ENCODE measurements at regions not wholly inside any gene's neighbourhood (a gene's known extent, or its start where the extent isn't known, plus 50 kb on each side); places are given as distances from the start of the nearest gene placed in this dataset.

DNA sequence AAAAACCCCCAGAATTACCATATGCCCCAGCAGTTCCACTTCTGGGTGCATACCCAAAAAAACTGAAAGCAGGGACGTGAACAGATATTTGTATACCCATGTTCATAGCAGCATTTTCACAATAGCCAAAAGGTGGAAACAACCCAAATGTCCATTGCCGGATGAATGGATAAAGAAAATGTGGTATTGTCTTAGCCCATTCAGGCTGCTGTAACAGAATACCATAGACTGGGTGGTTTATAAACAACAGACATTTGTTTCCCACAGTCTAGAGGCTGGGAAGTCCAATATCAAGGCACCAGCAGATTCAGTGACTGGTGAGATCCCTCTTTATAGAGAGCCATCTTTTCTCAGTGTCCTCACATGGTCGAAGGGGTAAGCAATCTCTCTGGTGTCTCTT is 182.1 kb upstream of the ANKRD28 start:
- FAIRE-seq (no peak), DNase-seq (ENCODE audit: low read depth, low spot score) (no peak), ATAC-seq (no peak)
- ChIA-PET POLR2A (no interaction called here), SMC1A (ENCODE audit: uncharacterized antibody, unreplicated experiment) (no interaction called here), CTCF (interaction anchor here (1.7 kb wide), 1 partner anchor 10 kb away, joined by 3 read pairs; no protein-coding TSS in a partner anchor), RAD21 (ENCODE audit: unreplicated experiment) (no interaction called here)
- no peaks in the 10 kb centered on the region for H3K4me1 ChIP-seq (ENCODE audit: control insufficient read depth, insufficient read depth, low read length)
- no peak overlapping the region for H3K4me3 ChIP-seq
- intact Hi-C loops (cut with micrococcal nuclease; ENCODE audit: unreplicated experiment) (no loop called here), in situ Hi-C loops (cut with MboI) (no loop called here)
- TF ChIP-seq ESRRA (IDR thresholded peaks at IDR 0.05; ENCODE audit: low read length) (no peak), EZH2 (IDR thresholded peaks at IDR 0.05; ENCODE audit: borderline replicate concordance, control insufficient read depth, low read depth, low read length) (no peak), YBX1 (IDR thresholded peaks at IDR 0.05) (no peak), TBL1XR1 (IDR thresholded peaks at IDR 0.05; ENCODE audit: low read depth, low read length) (no peak), SMAD1 (IDR thresholded peaks at IDR 0.05; ENCODE audit: low read depth, partially characterized antibody) (no peak)
- TF ChIP-seq, protein P1, sequence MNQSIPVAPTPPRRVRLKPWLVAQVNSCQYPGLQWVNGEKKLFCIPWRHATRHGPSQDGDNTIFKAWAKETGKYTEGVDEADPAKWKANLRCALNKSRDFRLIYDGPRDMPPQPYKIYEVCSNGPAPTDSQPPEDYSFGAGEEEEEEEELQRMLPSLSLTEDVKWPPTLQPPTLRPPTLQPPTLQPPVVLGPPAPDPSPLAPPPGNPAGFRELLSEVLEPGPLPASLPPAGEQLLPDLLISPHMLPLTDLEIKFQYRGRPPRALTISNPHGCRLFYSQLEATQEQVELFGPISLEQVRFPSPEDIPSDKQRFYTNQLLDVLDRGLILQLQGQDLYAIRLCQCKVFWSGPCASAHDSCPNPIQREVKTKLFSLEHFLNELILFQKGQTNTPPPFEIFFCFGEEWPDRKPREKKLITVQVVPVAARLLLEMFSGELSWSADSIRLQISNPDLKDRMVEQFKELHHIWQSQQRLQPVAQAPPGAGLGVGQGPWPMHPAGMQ (IDR thresholded peaks at IDR 0.05; ENCODE audit: borderline replicate concordance): no peak
- TF ChIP-seq, protein P2, sequence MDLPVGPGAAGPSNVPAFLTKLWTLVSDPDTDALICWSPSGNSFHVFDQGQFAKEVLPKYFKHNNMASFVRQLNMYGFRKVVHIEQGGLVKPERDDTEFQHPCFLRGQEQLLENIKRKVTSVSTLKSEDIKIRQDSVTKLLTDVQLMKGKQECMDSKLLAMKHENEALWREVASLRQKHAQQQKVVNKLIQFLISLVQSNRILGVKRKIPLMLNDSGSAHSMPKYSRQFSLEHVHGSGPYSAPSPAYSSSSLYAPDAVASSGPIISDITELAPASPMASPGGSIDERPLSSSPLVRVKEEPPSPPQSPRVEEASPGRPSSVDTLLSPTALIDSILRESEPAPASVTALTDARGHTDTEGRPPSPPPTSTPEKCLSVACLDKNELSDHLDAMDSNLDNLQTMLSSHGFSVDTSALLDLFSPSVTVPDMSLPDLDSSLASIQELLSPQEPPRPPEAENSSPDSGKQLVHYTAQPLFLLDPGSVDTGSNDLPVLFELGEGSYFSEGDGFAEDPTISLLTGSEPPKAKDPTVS (IDR thresholded peaks at IDR 0.05; ENCODE audit: low read depth, low read length): no peak
- TF ChIP-seq, protein P3, sequence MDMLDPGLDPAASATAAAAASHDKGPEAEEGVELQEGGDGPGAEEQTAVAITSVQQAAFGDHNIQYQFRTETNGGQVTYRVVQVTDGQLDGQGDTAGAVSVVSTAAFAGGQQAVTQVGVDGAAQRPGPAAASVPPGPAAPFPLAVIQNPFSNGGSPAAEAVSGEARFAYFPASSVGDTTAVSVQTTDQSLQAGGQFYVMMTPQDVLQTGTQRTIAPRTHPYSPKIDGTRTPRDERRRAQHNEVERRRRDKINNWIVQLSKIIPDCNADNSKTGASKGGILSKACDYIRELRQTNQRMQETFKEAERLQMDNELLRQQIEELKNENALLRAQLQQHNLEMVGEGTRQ (IDR thresholded peaks at IDR 0.05; ENCODE audit: borderline replicate concordance, low read depth, low read length): no peak
- TF ChIP-seq, protein P4, sequence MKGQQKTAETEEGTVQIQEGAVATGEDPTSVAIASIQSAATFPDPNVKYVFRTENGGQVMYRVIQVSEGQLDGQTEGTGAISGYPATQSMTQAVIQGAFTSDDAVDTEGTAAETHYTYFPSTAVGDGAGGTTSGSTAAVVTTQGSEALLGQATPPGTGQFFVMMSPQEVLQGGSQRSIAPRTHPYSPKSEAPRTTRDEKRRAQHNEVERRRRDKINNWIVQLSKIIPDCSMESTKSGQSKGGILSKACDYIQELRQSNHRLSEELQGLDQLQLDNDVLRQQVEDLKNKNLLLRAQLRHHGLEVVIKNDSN (IDR thresholded peaks at IDR 0.05; ENCODE audit: borderline replicate concordance, extremely low read length, insufficient read depth, low read depth, low read length): no peak
- H3K27me3 ChIP-seq (replicated peaks in 1 of 2; ENCODE audit: control insufficient read depth in 2 of 2, insufficient read depth in 2 of 2, low read length in 1 of 2): no peaks in the 10 kb centered on the region
- H3K9me3 ChIP-seq (replicated peaks; ENCODE audit: control insufficient read depth, insufficient read depth, low read length): no peaks in the 10 kb centered on the region
- no peaks in the 10 kb centered on the region for H3K36me3 ChIP-seq (ENCODE audit: control insufficient read depth in 2 of 2, insufficient read depth in 2 of 2, low read length in 1 of 2)
- BruUV-seq (replicated peaks): no TSS peak
- H3K79me2 ChIP-seq (ENCODE audit: control insufficient read depth, insufficient read depth, low read length): no peaks in the 10 kb centered on the region
- no peak overlapping the region for H3K9ac ChIP-seq (ENCODE audit: control insufficient read depth, insufficient read depth, low read length)
- H3K27ac ChIP-seq (ENCODE audit: control insufficient read depth, insufficient read depth): no peak overlapping the region
- no peak overlapping the region for H2AFZ ChIP-seq (ENCODE audit: control insufficient read depth, low read depth, low read length)
- WGBS (ENCODE audit: insufficient coverage, insufficient replicate concordance, low lambda C conversion rate, missing lambda C conversion rate): 35% methylated on average over 3 of the region's 3 CpGs
- no peak overlapping the region for H3K4me2 ChIP-seq (ENCODE audit: control insufficient read depth, insufficient read depth)
- no peaks in the 10 kb centered on the region for H4K20me1 ChIP-seq (ENCODE audit: control insufficient read depth, insufficient read depth)

Data from GM12878 (cell line).